ENCODE measurements at regions not wholly inside any gene's neighbourhood (a gene's known extent, or its start where the extent isn't known, plus 50 kb on each side); places are given as distances from the start of the nearest gene placed in this dataset.

DNA sequence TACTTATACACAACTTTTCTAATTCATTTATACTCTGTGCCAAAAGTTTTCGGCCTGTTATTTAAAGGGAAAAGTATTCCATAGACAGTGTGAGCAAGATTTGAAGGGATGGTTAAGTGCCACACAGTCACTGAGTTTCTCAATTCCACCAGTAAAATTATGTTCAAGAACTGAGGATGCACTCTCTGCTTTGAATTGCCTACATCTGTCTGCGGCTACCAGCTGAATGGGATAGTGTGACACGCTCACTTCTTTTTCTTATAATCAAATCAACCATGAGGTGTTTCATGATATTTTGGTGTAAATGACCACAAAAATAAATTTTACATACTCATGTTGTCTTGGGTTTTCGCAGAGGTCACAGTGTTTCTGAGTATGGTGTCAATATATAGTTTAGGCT lies 218.4 kb upstream of the TMEM161B start:
- no peak for DNase-seq

DNA sequence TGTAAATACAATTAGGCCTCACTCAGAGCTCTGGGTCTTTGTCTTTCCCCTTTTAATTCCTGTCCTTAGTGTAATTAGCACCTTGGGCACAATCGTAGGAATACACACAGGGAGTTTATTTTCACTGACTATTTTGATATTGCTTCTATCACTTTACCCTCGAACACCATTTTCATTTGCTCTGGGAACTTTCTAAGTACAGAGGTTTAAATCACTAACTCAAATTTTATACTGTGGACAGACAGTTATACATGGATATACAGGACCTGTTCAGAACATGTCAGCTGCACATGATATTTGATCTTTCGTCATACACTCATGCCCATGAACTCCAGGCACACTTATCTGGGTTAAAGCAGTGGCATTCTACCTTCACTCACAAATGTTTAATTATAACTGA lies 217.8 kb upstream of the TMEM161B start:
- DNase-seq = peak in 1 of 3 donors; percentile 3

DNA sequence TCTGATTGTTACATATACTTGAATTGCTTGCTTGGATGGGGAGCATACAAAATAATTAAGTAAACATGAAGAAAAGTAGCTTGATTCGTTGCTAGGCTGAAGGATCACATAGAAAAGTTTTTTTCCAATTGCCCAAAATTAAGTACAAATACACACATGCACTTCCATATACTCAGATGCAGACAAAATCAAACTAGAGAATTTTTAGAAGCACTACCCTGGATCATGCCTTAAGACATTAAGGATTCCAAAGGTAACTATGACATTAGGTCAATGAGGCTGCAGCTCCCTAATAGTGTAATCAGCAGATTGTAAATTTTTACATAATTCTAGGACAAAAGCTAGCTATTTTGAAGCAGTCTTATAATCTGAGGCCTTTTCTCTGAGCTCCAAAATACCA lies 216.9 kb upstream of the TMEM161B start:
- no peak for DNase-seq

DNA sequence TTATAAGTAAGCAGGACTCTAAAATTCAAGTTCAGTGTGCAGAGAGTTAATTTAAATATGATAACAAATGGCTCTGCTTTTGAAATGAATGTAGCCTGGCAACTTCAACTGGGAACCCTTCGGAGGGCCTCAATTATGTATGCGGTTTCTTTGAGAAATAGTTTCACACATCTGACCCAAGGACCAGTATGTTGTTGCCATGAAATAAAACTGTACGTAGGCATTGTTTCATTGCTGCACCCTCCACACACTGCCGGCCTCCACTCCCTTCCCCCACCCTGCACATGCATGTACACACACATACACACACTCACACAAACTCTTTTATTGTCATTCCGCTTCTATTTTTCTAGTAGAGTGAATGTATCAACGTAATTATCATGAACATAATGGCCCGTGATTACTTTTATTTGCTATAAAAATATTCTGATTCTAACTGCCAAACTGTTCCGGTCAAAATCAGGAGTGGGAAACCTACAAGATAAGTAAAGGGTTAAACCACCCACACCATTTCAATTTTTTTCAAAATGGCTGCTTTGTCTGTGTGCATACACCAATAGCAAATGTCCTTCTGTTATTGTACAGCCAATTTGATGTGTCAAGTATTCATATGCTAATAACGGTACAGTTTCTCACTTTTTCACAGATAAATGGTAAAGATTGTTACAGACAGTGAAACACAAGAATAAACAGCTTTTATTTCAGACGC lies 215.5 kb upstream of the TMEM161B start:
- no peak for DNase-seq

DNA sequence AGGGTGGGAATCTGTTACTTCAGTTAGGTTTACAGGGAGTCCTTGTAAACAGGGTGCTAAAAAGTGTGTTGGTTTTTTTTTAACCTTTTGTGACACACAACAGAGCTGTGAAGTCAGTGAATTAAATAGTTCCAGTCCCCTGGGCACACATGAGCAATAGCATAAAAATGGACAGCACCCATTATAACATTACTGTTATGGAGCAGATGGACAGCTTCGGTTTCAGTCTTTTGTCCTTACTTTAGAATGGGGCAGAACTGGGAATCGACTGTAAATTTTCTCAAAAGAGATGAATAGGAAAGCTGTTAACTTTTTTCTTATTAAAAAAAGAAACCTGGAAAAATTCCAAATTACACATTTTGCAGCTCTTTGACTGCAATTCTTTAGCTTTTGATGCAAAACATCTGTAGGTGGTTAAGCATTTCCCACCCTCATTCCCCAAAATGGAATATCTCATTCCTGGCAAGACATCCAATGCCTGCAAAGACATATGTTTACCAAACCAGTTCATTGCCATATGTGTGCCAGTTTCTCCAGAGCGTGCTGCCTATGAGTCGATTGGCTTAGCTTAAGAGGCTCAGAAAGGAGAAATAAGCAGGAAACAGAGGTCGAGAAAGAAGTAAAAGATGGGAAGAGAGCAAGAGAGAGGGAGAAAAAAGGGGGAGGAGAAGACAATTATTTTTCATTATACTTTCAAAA lies 212.3 kb upstream of the TMEM161B start:
- peak in 1 of 3 donors; percentile 21 for DNase-seq

DNA sequence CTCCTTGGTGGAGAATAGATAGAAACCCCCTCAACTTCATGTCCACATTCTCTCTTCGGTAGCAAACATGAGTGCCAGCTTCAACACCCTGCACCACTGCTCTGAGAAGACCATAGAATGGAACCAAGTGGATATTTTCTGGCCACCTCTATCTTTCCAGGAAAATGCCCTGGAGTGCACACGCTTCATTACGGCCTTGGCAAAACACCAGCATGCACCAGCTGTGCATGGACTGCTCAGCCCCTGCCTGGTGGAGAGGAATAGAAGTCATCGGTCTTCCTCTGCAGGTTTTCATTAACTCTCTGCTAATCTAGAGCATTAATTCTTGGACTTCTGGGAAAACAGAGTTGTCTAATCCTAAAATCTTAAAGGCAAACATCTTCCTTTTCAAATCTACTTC lies 211.6 kb upstream of the TMEM161B start:
- peak in 2 of 3 donors; percentile 31 to 52 for DNase-seq

DNA sequence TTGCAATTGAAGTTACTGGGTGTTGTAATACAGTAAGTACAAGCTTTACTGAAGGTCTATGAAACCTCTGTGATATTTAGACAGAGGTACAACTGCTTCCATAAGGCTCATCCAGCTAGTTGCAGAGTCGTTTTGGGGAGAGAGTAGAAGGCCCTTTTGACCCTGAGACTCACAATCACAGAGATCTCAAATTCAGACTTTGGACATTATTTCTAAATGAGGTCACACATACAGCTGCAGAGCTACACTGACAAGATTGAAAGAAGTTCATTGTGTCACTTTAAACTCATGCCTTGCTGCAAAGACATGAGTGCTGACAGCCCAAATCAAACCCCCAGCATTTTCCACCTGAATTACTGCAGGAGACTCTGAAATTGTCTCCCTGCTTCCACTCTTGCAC lies 205.9 kb upstream of the TMEM161B start:
- DNase-seq = peak in 1 of 3 donors; percentile 2

DNA sequence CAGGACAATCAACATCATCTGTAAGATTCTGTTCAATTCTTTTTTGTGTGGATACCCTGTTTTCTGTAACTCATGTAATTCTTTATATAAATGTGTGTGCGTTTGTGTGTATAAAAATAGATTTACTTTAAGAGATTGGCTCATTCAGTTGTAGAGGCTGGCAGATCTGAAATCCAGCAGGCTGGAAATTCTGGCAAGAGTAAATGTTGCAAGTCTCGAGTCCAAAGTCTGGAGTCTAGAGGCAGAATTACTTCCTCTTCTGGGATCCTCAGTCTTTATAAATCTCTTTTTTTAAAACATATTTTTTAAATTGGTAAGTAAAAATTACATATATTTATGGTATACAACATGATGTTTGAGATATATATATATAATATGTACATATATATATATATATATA lies 202.1 kb upstream of the TMEM161B start:
- DNase-seq = no peak

DNA sequence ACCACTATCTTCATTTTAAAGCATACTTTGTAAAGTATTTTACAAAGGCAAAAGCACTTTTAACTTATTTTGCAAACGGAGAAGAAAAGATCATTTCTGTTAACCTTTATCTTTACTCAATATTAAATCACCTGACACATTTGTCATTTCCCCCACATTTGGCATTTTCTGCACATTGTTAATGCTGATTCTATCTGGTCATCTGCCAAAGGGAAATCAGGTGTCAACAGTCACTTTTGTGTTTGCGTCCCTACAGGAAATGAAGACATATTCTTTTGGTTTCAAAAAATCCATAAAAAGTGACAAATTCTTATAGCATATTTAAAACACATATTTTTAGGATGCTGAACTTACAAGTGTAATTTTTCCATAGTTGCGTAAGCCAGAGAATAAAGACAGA lies 191.3 kb upstream of the TMEM161B start:
- DNase-seq = no peak

DNA sequence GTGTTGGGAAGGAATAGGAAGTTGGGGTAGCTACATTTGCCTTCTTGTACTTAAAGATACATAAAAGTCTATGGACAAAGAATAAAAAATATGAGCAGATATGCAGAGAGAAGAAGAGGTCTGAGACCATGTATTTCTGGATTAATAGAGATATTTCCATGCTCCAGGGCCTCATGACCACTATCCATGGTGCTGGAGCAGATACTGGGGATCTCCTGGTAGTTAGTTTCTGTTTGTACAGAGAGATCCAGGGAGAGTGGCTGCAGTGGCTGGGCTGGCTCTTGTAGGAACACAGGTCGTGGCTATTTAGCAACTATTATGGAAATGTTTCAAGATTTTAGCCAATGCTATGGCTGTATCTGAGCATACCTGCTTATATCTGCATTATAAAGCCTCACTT lies 184.2 kb upstream of the TMEM161B start:
- DNase-seq = peak in 1 of 3 donors; percentile 11

DNA sequence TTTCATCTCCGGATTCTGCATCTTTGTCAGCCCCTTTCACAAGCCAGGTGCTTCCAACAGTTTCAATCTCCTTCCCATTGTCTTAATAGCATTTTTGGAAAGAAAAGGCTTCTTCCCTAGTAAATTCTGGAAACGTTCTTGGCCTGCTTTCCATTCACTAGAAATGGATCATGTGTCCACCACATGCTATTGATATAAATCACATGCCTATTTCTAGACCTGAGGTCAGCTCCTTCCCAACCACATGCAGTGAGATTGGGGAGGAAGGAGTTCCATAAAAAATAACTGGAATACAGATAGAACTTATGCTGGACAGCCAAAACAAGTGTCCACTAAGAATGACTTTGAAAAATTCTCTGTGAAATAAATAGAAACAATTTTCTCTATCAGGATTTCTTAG lies 181.6 kb upstream of the TMEM161B start:
- no peak for DNase-seq

DNA sequence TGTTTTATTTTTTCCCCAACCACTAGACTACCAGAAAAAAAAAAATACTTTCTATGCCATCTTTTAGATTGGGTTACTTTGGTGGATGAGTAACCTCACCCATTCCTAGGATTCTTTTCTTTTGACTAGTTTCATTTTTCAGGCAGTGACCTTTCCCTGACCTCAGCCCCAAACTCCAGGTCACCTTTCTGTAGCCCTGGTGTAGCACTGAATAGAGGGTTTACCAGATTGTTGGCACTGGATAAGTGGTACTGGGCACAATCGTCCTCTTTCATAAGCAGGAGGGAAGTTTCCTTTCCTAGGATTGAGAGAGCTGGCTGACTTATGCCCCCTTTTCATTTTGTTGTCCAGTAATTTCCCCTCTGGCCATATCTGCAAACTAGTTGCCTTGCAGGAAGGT lies 169.4 kb upstream of the TMEM161B start:
- no peak for DNase-seq

DNA sequence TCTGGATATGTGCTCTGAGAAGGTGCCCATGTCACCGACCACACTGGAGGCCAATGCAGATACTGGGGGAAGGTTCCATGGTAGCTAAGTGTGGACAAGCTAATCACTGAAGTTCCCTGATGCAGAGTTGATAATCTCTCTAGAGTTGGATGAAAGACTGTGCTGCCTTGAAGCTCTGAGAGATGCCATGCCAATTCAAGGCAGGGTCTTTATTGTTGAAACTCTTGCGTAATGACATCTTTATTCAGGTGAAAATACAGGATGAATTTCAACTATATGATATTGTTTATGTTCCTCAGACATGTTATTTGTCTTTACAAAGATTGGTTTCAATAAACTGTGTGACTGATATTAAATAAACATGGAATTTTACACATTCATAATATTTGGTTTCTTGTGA lies 167.6 kb upstream of the TMEM161B start:
- no peak for DNase-seq

DNA sequence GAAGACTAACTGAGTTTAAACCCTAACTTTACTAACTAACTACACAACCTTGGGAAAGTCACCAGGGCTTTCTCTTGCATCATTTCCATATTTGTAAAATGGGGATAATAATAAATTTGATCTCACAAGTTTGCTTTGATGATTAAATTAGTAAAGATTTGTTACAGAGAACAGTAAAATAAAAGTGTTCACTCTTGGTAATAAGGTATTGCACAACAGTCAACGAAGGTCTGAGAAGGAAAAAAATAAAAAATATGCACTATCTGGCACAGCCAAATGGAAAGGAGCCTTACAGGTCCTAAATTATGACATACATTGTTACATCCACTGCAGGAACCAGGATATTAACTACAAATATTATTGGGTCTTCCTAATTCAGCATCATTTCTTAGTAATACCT lies 160.0 kb upstream of the TMEM161B start:
- DNase-seq = no peak

DNA sequence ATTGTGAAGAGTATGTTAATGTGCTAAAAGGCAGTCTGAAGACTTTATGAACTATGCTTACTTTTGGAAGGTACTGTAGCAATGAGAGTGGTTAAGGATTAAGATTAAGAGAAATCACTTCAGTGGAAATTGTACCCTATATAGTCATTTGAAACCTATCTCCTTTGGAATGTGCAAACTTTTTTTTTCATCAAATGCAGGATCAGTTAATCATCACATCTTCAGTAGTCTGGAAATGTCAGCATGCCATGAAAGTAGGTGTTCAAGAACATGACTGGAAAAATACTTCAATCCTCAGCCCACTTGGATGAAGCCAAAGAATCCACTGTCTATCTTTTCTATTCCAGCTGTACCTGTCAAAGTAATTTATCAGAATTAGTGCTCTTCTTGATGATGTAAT lies 157.8 kb upstream of the TMEM161B start:
- no peak for DNase-seq

DNA sequence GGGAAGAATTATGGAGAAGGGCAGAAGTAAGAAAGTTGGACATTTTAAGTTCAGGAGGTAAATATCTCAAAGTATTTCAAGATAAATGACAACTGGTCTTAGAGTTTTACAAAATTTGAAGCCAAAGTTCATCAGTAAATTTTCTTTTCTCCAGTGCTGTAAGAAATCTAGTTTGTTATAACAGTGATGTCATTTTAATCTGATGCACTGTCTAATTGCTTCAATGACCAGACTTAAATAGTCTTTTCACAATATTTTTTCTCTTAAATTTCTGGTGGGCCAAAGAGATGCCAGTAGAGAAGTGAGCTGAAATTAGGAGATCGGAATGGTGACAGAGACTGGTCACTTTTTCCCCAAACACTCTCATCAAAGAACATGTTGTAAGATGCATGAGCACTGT lies 156.5 kb upstream of the TMEM161B start:
- no peak for DNase-seq

DNA sequence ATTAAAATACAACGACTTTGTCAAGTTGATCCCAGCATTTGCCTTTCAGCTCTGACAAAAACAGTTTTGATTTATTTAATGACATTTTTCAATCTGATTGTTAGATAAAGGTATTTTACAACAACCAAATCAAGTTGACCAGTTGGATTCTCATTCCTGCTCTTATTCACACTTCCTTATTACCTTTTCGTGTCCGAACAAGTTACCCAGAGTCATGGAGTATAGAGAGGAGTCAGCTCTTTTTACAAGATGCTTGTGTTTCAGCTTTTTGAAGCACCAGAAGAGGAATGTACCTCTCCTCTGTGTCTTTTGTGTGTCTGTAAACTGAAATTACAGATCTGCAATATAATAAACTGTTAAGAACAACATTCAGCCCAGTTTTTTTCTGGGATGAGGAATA lies 151.3 kb upstream of the TMEM161B start:
- no peak for DNase-seq

DNA sequence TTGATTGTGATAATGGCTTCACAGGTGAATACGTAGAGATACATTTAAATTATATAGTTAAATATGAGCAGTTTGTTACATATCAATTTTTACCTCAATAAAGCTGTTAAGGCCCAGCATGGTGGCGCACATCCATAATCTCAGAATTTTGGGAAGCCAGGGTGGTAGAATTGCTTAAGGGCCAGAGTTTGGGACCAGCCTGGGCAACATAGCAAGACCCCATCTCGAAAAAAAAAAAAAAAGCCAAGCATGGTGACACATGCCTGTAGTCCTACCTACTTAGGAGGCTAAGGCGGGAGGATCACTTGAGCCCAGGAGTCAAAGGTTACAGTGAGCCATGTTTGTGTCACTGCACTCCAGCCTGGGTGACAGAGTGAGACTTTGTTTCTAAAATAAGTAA lies 138.7 kb upstream of the TMEM161B start:
- no peak for DNase-seq

DNA sequence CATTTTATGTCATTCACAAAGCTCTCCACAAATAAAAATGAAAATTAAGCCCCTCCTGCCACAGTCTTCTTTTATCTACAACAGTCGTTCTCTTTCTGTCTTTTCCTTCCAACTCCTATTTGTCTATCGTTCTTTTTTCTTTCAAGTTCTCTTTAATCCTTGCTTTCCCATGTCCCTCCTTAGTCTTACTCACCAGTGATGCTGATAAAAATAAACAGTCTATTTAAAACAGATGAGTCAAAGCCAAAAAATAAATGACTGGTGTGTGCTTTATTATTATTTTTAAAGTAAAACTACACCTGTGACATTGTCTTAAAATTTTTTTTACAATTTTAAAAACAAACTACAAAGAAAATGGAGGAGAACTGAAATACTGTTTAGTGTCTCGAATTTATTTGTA lies 137.1 kb upstream of the TMEM161B start:
- DNase-seq = no peak

DNA sequence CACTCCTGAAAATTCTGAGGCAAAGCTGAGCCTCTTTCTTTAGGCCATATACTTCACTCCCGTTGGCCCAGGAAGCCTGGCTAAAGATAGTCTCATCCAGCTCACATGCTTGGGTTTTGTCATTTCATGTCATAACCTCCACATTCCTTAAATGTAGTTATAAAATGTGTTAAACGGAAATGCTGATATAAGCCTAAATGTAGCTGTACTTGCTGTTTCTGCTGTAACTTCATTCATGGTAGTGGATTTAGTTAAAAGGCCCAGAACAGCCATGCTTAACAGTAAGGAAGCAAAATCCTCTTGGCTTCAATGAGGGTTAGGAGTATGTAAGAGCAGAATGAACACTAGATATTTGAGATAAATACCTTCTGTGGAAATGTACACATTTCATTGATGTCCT lies 135.8 kb upstream of the TMEM161B start:
- DNase-seq = no peak

DNA sequence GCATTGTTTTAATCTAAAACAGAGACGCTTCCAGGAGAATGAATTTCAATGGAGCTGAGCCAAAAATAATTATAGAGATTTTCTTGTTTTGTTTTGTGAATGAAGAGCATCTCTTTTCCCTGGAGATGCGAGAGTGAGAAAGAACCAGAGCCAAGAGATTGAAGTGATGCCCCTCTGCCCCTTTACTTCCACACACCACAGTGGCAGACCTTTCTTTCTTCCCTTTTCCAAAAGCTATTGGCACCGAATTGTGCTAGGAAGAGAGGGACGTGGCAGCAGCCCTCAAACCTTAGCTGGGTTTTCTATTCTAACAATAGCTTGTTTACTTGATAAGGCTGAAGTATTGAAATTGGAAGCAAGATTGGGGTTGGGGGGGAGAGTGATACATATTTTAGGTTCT lies 133.0 kb upstream of the TMEM161B start:
- no peak for DNase-seq

DNA sequence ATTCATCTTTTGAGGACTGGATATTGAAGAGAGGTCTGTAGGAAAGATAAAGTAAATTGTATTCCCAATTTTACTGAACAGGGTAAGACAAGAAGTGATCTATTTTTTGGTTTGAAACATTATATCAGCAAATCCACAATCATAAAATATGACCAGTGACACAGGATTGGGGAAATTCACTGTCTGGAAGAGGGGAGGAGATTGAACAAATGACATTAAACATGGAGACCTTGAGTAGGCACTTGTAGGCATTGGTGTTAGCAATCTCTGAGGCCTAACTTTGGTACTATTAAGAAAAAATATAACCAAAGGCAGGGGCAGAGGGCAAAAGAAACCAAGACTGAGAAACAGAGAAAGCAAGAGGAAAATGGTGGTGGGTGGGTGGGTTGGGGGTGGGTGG lies 132.6 kb upstream of the TMEM161B start:
- no peak for DNase-seq

DNA sequence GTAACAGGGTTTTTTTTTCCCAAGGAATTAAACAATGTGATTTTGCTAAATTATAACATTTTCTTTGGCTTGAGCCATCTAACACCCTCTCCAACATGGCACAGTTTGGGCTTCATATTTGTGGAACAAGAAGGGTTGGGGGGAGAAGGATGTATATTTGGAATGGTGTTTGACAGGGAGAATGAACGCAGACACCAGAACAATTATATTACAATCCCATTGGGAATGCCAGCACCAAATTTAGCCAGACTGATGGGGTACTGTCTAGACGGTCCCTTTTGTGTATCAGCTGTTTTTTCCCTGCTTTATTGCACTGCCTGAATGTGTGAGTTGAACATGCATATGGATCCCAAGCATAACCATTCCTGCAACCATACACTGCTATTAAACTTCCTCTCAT lies 130.9 kb upstream of the TMEM161B start:
- DNase-seq = no peak

DNA sequence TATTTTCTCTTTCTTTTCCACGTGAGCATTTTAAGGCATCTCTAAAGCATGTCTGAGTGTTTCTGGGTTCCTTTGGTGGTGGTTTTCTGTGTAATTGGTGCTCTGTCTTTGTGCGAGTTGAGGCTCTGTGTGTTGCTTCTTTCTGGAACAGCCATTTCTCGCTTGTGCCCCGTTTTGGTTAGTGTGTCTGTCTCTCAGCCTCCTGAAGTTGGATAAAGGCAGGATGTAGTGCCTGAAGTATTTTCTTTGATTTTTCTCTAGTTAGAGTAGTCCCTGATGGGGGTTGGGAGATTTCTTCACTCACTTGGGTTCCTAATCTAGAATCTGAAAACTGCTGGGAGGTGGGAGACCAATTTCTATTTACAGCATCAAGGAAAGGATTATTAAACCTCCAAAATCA lies 129.7 kb upstream of the TMEM161B start:
- peak in 1 of 3 donors; percentile 7 for DNase-seq
